Hepatic stellate cell (primary cell): ENCODE measurements at regions not wholly inside any gene's neighbourhood (a gene's known extent, or its start where the extent isn't known, plus 50 kb on each side); places are given as distances from the start of the nearest gene placed in this dataset.

Experiments used
- DNase-seq: peaks from one replicate; pipeline ENCODE4 v3.0.0; 2011; ENCODE audit warnings: low spot score

- DNase-seq, result no peak
Measured at GRCh38 chr18:67586101-67586500, 69.6 kb upstream of the DSEL start.

- DNase-seq, result peak; percentile 6
Measured at GRCh38 chr18:67583621-67584020, 67.1 kb upstream of the DSEL start.

DNA sequence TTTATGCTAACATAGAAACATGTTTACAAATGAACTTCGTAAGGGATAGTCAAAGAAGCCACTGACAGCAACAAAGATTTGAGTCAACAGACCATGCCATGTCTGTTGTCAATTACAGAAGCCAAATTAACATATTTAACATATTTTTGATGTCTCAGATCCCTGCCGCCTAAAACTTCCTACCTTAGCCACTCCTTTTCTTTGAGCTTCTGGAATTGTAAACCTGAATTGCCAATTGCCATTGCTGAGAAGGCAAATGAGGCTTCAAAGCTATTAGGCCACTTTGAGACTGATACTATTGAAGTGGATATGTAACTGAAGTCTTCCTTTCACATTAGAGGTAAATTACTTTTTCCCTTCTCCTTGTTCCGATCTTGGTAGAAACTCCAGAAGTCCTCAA is 66.0 kb upstream of the DSEL start:
- no peak for DNase-seq

GRCh38 chr18:67581178-67581577 is 64.7 kb upstream of the DSEL start:
- DNase-seq, result no peak

- DNase-seq, result no peak
Measured at GRCh38 chr18:67577386-67577785, 60.9 kb upstream of the DSEL start.

- no peak for DNase-seq
Measured at GRCh38 chr18:67574749-67575148, 58.2 kb upstream of the DSEL start.

- no peak for DNase-seq
Measured at GRCh38 chr18:67568166-67568565, 51.6 kb upstream of the DSEL start.
